Natural killer cell (primary cell): ENCODE measurements at regions not wholly inside any gene's neighbourhood (a gene's known extent, or its start where the extent isn't known, plus 50 kb on each side); places are given as distances from the start of the nearest gene placed in this dataset.

Source experiments
- ATAC-seq, 3 donors: fragments of 150-1000 bp in 2 of 3; fragments of 200-7000 bp in 1 of 3; cut with Tn5 transposase; 1 replicate in 1 of 3; 2 replicates in 2 of 3; pipeline ENCODE4 v1.10.0; 2021; ENCODE audit warnings: mild to moderate bottlenecking in 2 of 3, moderate library complexity in 2 of 3
- DNase-seq, 2 donors: peaks; one replicate each; pipeline versions ENCODE4 v3.0.0 to v3.0.0-alpha.2; 2013 to 2021; ENCODE audit warnings: mixed read lengths in 1 of 2
- H3K27ac ChIP-seq: one replicate; pipeline ENCODE4 v1.5.1; 2013; ENCODE audit warnings: mild to moderate bottlenecking, low read length
- H3K27me3 ChIP-seq: one replicate; pipeline ENCODE4 v1.6.1; 2013; ENCODE audit warnings: low read length; ENCODE audit not compliant: control insufficient read depth, insufficient read depth
- H3K36me3 ChIP-seq: one replicate; pipeline ENCODE4 v1.6.1; 2013; ENCODE audit warnings: low read length; ENCODE audit not compliant: control insufficient read depth, insufficient read depth
- H3K4me1 ChIP-seq: one replicate; pipeline ENCODE4 v1.6.1; 2013; ENCODE audit warnings: low read length; ENCODE audit not compliant: control insufficient read depth, insufficient read depth
- H3K4me3 ChIP-seq: one replicate; pipeline ENCODE4 v1.5.1; 2013; ENCODE audit warnings: low read length
- H3K9me3 ChIP-seq: one replicate; pipeline ENCODE4 v1.6.1; 2013; ENCODE audit warnings: low read length; ENCODE audit not compliant: control insufficient read depth, insufficient read depth
- H3K27ac Mint-ChIP-seq, 2 donors: one replicate each; pipeline ENCODE4 v1.8.0; 2022; ENCODE audit warnings: mild to moderate bottlenecking in 2 of 2, mixed read lengths in 2 of 2, moderate library complexity in 1 of 2
- H3K27me3 Mint-ChIP-seq, 2 donors: one replicate each; pipeline ENCODE4 v1.8.0; 2022; ENCODE audit warnings: low read depth in 2 of 2, mixed read lengths in 2 of 2
- H3K36me3 Mint-ChIP-seq: one replicate; pipeline ENCODE4 v1.8.0; 2022; ENCODE audit warnings: mixed read lengths
- H3K4me1 Mint-ChIP-seq, 2 donors: one replicate each; pipeline ENCODE4 v1.8.0; 2022; ENCODE audit warnings: mixed read lengths in 2 of 2
- H3K4me3 Mint-ChIP-seq: one replicate; pipeline ENCODE4 v1.8.0; 2022; ENCODE audit warnings: mild to moderate bottlenecking, moderate library complexity, mixed read lengths
- H3K9me3 Mint-ChIP-seq, 2 donors: one replicate each; pipeline ENCODE4 v1.8.0; 2022; ENCODE audit warnings: mixed read lengths in 2 of 2
- CTCF ChIP-seq: fragments of 200-600 bp; IDR thresholded peaks from one replicate; pipeline ENCODE4 v1.8.0; 2022; ENCODE audit warnings: antibody characterized with exemption
- WGBS: methylation state at CpG from one replicate; pipeline ENCODE4 v1.1.7; 2013; ENCODE audit warnings: missing lambda C conversion rate; ENCODE audit not compliant: insufficient coverage; 5-methylcytosine and 5-hydroxymethylcytosine counted together
- intact Hi-C: fragments of 100-400 bp; cut with micrococcal nuclease; formaldehyde crosslinking; loops from one replicate; pipeline ENCODE4 v1.14.2; 2022

- Histone ChIP-seq H3K4me1 (peaks cover 7% of the 10 kb centered on the region), H3K36me3 (no peaks in the 10 kb centered on the region), H3K9me3 (no peaks in the 10 kb centered on the region), H3K4me3 (no peak overlapping the region), H3K27me3 (peaks cover 9% of the 10 kb centered on the region), H3K27ac (no peak overlapping the region)
- 60% methylated on average over 3 of the region's 3 CpGs for WGBS
- DNase-seq: no peak
- no peak for ATAC-seq
- intact Hi-C loops: no loop called here
- peaks cover 20 to 38% of the 10 kb centered on the region in 2 donors for H3K4me1 Mint-ChIP-seq
- no peaks in the 10 kb centered on the region for H3K36me3 Mint-ChIP-seq
- no peak overlapping the region for H3K4me3 Mint-ChIP-seq
- TF ChIP-seq CTCF: no peak
- no peak overlapping the region for H3K27ac Mint-ChIP-seq
- H3K9me3 Mint-ChIP-seq: no peaks in the 10 kb centered on the region
- H3K27me3 Mint-ChIP-seq: peaks cover 30 to 40% of the 10 kb centered on the region in 2 donors
These were observed 75.6 kb upstream of the FRMD6 start for GRCh38 chr14:51576117-51576430.

- peaks cover 9% of the 10 kb centered on the region for H3K27me3 ChIP-seq
- H3K9me3 ChIP-seq: no peaks in the 10 kb centered on the region
- peaks cover 30 to 46% of the 10 kb centered on the region in 2 donors for H3K27me3 Mint-ChIP-seq
- intact Hi-C loops: no loop called here
- H3K36me3 ChIP-seq: no peaks in the 10 kb centered on the region
- no peak for TF ChIP-seq CTCF
- peaks cover 20 to 38% of the 10 kb centered on the region in 2 donors for H3K4me1 Mint-ChIP-seq
- H3K4me3 ChIP-seq: no peak overlapping the region
- WGBS: 70% methylated on average over 1 of the region's 1 CpG
- H3K36me3 Mint-ChIP-seq: no peaks in the 10 kb centered on the region
- H3K27ac ChIP-seq: no peak overlapping the region
- no peaks in the 10 kb centered on the region for H3K9me3 Mint-ChIP-seq
- peaks cover 7% of the 10 kb centered on the region for H3K4me1 ChIP-seq
- no peak for DNase-seq
- ATAC-seq: no peak
- H3K4me3 Mint-ChIP-seq: no peak overlapping the region
- H3K27ac Mint-ChIP-seq: no peak overlapping the region
These were observed 74.8 kb upstream of the FRMD6 start for GRCh38 chr14:51576879-51577278.

GRCh38 chr14:51578853-51579252, 72.9 kb upstream of the FRMD6 start:
- Histone ChIP-seq H3K9me3 (no peaks in the 10 kb centered on the region), H3K27ac (no peak overlapping the region), H3K4me3 (no peak overlapping the region), H3K4me1 (peaks cover 3% of the 10 kb centered on the region), H3K27me3 (peaks cover 9% of the 10 kb centered on the region), H3K36me3 (no peaks in the 10 kb centered on the region)
- peaks cover 7 to 24% of the 10 kb centered on the region in 2 donors for H3K4me1 Mint-ChIP-seq
- no peak for TF ChIP-seq CTCF
- ATAC-seq: no peak
- H3K27ac Mint-ChIP-seq: no peak overlapping the region
- no peaks in the 10 kb centered on the region for H3K9me3 Mint-ChIP-seq
- H3K36me3 Mint-ChIP-seq: no peaks in the 10 kb centered on the region
- intact Hi-C loops: no loop called here
- peaks cover 24 to 38% of the 10 kb centered on the region in 2 donors for H3K27me3 Mint-ChIP-seq
- H3K4me3 Mint-ChIP-seq: no peak overlapping the region
- DNase-seq: no peak
- WGBS: 91% methylated on average over 1 of the region's 2 CpGs

- no peak for DNase-seq
- no peak overlapping the region for H3K4me3 Mint-ChIP-seq
- Histone ChIP-seq H3K36me3 (no peaks in the 10 kb centered on the region), H3K27me3 (peaks cover 3% of the 10 kb centered on the region), H3K9me3 (no peaks in the 10 kb centered on the region), H3K4me3 (no peak overlapping the region), H3K4me1 (no peaks in the 10 kb centered on the region), H3K27ac (no peak overlapping the region)
- TF ChIP-seq CTCF: no peak
- intact Hi-C loops: no loop called here
- ATAC-seq: no peak
- no peaks in the 10 kb centered on the region for H3K9me3 Mint-ChIP-seq
- no peak overlapping the region for H3K27ac Mint-ChIP-seq
- H3K27me3 Mint-ChIP-seq: peaks cover 19 to 29% of the 10 kb centered on the region in 2 donors
- 94% methylated on average over 2 of the region's 4 CpGs for WGBS
- H3K36me3 Mint-ChIP-seq: no peaks in the 10 kb centered on the region
- peaks cover 0 to 16% of the 10 kb centered on the region in 2 donors for H3K4me1 Mint-ChIP-seq
These were observed 70.5 kb upstream of the FRMD6 start for GRCh38 chr14:51581017-51581881.
